ENCODE measurements at regions not wholly inside any gene's neighbourhood (a gene's known extent, or its start where the extent isn't known, plus 50 kb on each side); places are given as distances from the start of the nearest gene placed in this dataset.

DNA sequence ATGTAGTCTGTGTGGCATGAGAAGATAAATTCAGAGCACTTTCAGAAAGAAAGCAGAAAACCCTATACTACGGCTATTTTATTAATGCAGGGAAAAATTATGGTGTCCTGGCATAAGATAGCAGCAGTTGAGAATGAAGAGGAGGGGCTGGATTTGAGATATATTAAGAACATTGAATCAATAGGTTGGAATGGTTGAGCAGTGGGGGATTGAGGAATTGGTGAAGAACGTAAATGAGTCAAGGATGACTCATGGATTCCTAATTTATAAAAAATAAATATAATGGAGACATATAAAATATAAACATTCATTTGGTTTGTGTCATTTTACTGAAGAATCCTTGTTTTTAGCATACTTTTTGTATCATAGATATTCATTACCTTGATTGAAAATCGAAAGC, 234.3 kb upstream of the ADAMTS5 start:
- H2AFZ ChIP-seq (ENCODE audit: control insufficient read depth, low read length): no peak overlapping the region
- no peak overlapping the region for H3K9ac ChIP-seq (ENCODE audit: control insufficient read depth, extremely low read depth, insufficient read depth, low read length)
- no peaks in the 10 kb centered on the region for H3K9me1 ChIP-seq (ENCODE audit: control insufficient read depth, extremely low read depth, insufficient read depth, low read length)
- H3K4me1 ChIP-seq (ENCODE audit: control insufficient read depth, extremely low read depth, insufficient read depth, low read length): no peaks in the 10 kb centered on the region
- H3K27ac ChIP-seq (ENCODE audit: control insufficient read depth, insufficient read depth, low read length): no peak overlapping the region
- no peaks in the 10 kb centered on the region for H3K27me3 ChIP-seq (ENCODE audit: control insufficient read depth, extremely low read depth, insufficient read depth, low read length)
- no peak for DNase-seq (ENCODE audit: low read depth, low spot score)
- no peaks in the 10 kb centered on the region for H3K36me3 ChIP-seq (ENCODE audit: control insufficient read depth in 2 of 2, extremely low read depth in 1 of 2, insufficient read depth in 2 of 2, low read length in 2 of 2)
- H3K4me3 ChIP-seq (ENCODE audit: control insufficient read depth in 2 of 3, extremely low read depth in 1 of 3, insufficient read depth in 2 of 3, low read depth in 1 of 3, low read length in 3 of 3): no peak overlapping the region
- dilution Hi-C loops (cut with MboI; ENCODE audit: extremely low pct_ligation_motif_present, low sequenced_read_pairs): no loop called here
- H3K79me2 ChIP-seq (ENCODE audit: control insufficient read depth, insufficient read depth, low read length): no peaks in the 10 kb centered on the region
- no peaks in the 10 kb centered on the region for H3K9me3 ChIP-seq (ENCODE audit: control insufficient read depth, low read depth, low read length)
- FAIRE-seq: no peak
- H3K4me2 ChIP-seq (ENCODE audit: control insufficient read depth, extremely low read depth, insufficient read depth, low read depth, low read length): no peak overlapping the region
- TF ChIP-seq CTCF (optimal IDR thresholded peaks at IDR 0.05 in 1 of 3, IDR thresholded peaks at IDR 0.05 in 1 of 3, conservative IDR thresholded peaks at IDR 0.05 in 1 of 3; ENCODE audit: extremely low read depth in 1 of 3, insufficient read depth in 2 of 3, low read length in 3 of 3): no peak
- TF ChIP-seq EZH2 (IDR thresholded peaks at IDR 0.05; ENCODE audit: low read length): no peak
- H4K20me1 ChIP-seq (ENCODE audit: control insufficient read depth, extremely low read depth, insufficient read depth, low read length): no peaks in the 10 kb centered on the region

GRCh38 chr21:27196651-27197050, 229.8 kb upstream of the ADAMTS5 start:
- H3K9me1 ChIP-seq (ENCODE audit: control insufficient read depth, extremely low read depth, insufficient read depth, low read length): no peaks in the 10 kb centered on the region
- FAIRE-seq (no peak), DNase-seq (ENCODE audit: low read depth, low spot score) (no peak)
- H3K27ac ChIP-seq (ENCODE audit: control insufficient read depth, insufficient read depth, low read length): no peak overlapping the region
- H3K4me2 ChIP-seq (ENCODE audit: control insufficient read depth, extremely low read depth, insufficient read depth, low read depth, low read length): no peak overlapping the region
- no peaks in the 10 kb centered on the region for H3K79me2 ChIP-seq (ENCODE audit: control insufficient read depth, insufficient read depth, low read length)
- TF ChIP-seq EZH2 (IDR thresholded peaks at IDR 0.05; ENCODE audit: low read length): no peak
- TF ChIP-seq CTCF (optimal IDR thresholded peaks at IDR 0.05 in 1 of 3, IDR thresholded peaks at IDR 0.05 in 1 of 3, conservative IDR thresholded peaks at IDR 0.05 in 1 of 3; ENCODE audit: extremely low read depth in 1 of 3, insufficient read depth in 2 of 3, low read length in 3 of 3): no peak
- H3K9me3 ChIP-seq (ENCODE audit: control insufficient read depth, low read depth, low read length): no peaks in the 10 kb centered on the region
- no peaks in the 10 kb centered on the region for H3K4me1 ChIP-seq (ENCODE audit: control insufficient read depth, extremely low read depth, insufficient read depth, low read length)
- H3K36me3 ChIP-seq (ENCODE audit: control insufficient read depth in 2 of 2, extremely low read depth in 1 of 2, insufficient read depth in 2 of 2, low read length in 2 of 2): no peaks in the 10 kb centered on the region
- no peaks in the 10 kb centered on the region for H4K20me1 ChIP-seq (ENCODE audit: control insufficient read depth, extremely low read depth, insufficient read depth, low read length)
- dilution Hi-C loops (cut with MboI; ENCODE audit: extremely low pct_ligation_motif_present, low sequenced_read_pairs): no loop called here
- no peak overlapping the region for H3K9ac ChIP-seq (ENCODE audit: control insufficient read depth, extremely low read depth, insufficient read depth, low read length)
- H2AFZ ChIP-seq (ENCODE audit: control insufficient read depth, low read length): no peak overlapping the region
- H3K27me3 ChIP-seq (ENCODE audit: control insufficient read depth, extremely low read depth, insufficient read depth, low read length): no peaks in the 10 kb centered on the region
- H3K4me3 ChIP-seq (ENCODE audit: control insufficient read depth in 2 of 3, extremely low read depth in 1 of 3, insufficient read depth in 2 of 3, low read depth in 1 of 3, low read length in 3 of 3): no peak overlapping the region
